ENCODE measurements at regions not wholly inside any gene's neighbourhood (a gene's known extent, or its start where the extent isn't known, plus 50 kb on each side); places are given as distances from the start of the nearest gene placed in this dataset.

GRCh38 chr4:144582105-144582850, 63.7 kb upstream of the HHIP start:
- Histone ChIP-seq H3K27me3 (no peaks in the 10 kb centered on the region), H3K9me3 (peaks cover 0 to 3% (median 0%) of the 10 kb centered on the region in 11 donors), H3K27ac (no peak overlapping the region), H3K4me3 (no peak overlapping the region), H3K4me1 (no peaks in the 10 kb centered on the region), H3K36me3 (no peaks in the 10 kb centered on the region)
- DNase-seq (no peak), ATAC-seq (no peak)
- intact Hi-C loops (cut with DNase I): no loop called here
- TF ChIP-seq CTCF (IDR thresholded peaks at IDR 0.05): no peak
- WGBS, 2 donors: 84 to 88% methylated on average over 7 of the region's 7 CpGs

- Histone ChIP-seq H3K36me3 (no peaks in the 10 kb centered on the region), H3K9me3 (peaks cover 0 to 10% (median 3%) of the 10 kb centered on the region in 11 donors), H3K27me3 (no peaks in the 10 kb centered on the region), H3K27ac (no peak overlapping the region), H3K4me1 (no peaks in the 10 kb centered on the region), H3K4me3 (no peak overlapping the region)
- DNase-seq (no peak), ATAC-seq (no peak)
- intact Hi-C loops (cut with DNase I): no loop called here
- no peak for TF ChIP-seq CTCF (IDR thresholded peaks at IDR 0.05)
- 83 to 86% methylated on average over 3 of the region's 3 CpGs for WGBS, 2 donors
Observed at GRCh38 chr4:144582975-144583374, 63.0 kb upstream of the HHIP start.

GRCh38 chr4:144583658-144584057, 62.3 kb upstream of the HHIP start:
- no peaks in the 10 kb centered on the region for H3K36me3 ChIP-seq
- no peak overlapping the region for H3K4me3 ChIP-seq
- no peaks in the 10 kb centered on the region for H3K27me3 ChIP-seq
- intact Hi-C loops (cut with DNase I): no loop called here
- TF ChIP-seq CTCF (IDR thresholded peaks at IDR 0.05): no peak
- no peak for DNase-seq
- no peaks in the 10 kb centered on the region for H3K4me1 ChIP-seq
- H3K27ac ChIP-seq: no peak overlapping the region
- ATAC-seq: no peak
- H3K9me3 ChIP-seq: peaks cover 0 to 15% (median 6%) of the 10 kb centered on the region in 11 donors

- 71 to 72% methylated on average over 3 of the region's 3 CpGs for WGBS, 2 donors
- intact Hi-C loops (cut with DNase I): no loop called here
- H3K9me3 ChIP-seq: peaks cover 0 to 15% (median 6%) of the 10 kb centered on the region in 11 donors
Observed at GRCh38 chr4:144584428-144584827, 61.5 kb upstream of the HHIP start.

More at GRCh38 chr4:144584428-144584827, 61.5 kb upstream of the HHIP start:
- Histone ChIP-seq H3K4me1 (no peaks in the 10 kb centered on the region), H3K4me3 (no peak overlapping the region), H3K27me3 (no peaks in the 10 kb centered on the region), H3K36me3 (no peaks in the 10 kb centered on the region), H3K27ac (no peak overlapping the region)
- no peak for TF ChIP-seq CTCF (IDR thresholded peaks at IDR 0.05)
- no peak for DNase-seq
- ATAC-seq: no peak
